ENCODE measurements at regions not wholly inside any gene's neighbourhood (a gene's known extent, or its start where the extent isn't known, plus 50 kb on each side); places are given as distances from the start of the nearest gene placed in this dataset.

DNA sequence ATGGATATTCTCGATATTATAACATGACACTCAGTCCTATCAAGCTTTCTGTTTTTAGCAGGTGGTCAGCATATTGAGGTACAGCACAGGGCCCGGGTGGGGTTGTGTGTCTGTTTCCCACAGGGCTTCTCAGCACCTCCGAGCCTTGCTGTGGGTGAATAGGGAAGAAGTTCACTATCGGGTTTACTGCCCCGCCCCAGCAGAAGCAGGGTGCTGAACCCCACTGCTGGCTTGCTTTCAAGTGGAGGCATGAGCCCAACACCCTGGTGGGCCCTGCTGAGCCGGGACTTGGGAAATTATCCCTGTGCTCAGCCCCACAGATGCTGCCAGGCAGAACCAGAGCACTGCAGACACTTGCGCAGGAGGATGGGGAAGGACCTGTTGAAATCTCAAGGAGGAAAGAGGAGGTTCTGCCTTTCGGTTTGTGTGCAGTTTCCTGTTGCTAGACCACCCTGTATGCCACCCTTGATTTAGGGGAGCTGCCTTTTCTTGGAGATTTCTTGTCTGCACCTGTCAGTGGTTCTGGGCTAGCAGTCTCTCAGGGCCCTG, 270.3 kb upstream of the SALL3 start:
- no peak for DNase-seq (ENCODE audit: low read depth)

DNA sequence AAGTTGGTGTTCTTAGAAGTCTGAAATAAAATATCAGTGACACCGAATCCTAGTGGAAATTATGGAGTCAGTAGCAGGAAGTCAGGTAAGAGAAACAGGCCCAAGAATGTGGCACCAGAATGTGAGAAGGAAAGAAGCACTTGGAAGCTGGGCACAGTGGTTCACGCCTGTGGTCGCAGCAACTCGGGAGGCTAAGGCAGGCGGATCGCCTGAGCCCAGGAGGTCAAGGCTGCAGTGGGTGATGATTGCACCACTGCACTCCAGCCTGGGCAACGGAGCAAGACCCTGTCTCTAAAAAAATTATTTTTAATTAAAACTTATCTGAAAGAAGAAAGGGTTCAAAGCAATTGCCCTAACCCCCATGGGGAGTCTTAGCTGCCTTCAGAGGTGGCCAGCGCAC, 268.3 kb upstream of the SALL3 start:
- no peak for DNase-seq (ENCODE audit: low read depth)

DNA sequence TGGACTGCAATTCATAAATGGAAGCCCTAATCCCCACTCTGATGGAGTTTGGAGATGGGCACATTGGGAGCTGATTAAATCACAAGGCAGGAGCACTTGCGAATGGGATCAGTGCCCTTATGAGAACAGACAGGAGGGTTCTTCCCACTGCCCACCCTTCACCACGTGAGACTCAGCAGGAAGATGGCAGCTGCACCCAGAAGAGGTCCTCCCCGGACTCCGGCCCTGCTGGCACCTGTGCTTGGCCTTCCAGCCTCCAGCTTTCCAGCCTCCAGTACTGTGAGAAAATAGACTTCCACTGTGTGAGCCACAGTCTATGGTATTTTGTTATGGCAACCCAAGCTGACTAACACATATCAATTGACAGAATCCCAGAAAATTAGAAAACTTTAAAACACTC, 267.6 kb upstream of the SALL3 start:
- no peak for DNase-seq (ENCODE audit: low read depth)

DNA sequence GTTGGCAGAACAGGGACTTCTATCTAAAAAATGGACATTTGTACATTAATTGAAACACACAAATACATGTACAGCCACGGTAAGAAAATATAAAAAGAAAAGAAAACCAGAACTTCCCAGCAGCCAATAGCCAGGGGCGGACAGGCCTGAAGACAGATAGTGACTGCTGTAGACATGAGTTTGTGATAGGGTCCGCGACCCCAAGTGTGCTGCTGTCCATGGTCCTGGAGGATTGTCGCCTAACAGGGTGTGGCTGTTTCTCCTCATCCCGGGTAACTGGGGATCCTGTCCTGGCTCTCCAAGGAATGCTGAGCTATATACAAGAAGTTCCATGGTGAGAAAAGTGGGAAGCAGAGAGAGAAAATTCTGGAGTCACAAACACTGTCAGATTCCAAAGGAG, 266.5 kb upstream of the SALL3 start:
- no peak for DNase-seq (ENCODE audit: low read depth)

DNA sequence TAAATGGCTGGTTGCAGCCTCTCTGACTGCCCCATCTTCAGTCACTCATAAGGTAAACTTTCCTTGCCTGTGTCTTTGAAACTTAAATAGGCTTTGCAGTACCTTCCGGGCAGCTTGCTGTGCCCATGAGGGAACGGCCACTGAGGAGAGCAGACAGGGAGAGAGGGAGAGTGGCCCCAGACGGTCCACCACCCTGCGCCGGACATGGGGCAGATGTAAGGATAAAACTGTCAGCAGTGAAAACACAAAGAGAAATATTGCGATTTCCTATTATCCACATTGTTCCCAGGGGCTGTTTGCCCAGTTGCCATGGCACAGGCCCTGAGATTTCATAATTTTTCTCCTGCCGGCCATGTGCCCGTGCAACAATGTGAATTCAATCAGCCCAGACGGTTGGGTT, 265.9 kb upstream of the SALL3 start:
- no peak for DNase-seq (ENCODE audit: low read depth)

DNA sequence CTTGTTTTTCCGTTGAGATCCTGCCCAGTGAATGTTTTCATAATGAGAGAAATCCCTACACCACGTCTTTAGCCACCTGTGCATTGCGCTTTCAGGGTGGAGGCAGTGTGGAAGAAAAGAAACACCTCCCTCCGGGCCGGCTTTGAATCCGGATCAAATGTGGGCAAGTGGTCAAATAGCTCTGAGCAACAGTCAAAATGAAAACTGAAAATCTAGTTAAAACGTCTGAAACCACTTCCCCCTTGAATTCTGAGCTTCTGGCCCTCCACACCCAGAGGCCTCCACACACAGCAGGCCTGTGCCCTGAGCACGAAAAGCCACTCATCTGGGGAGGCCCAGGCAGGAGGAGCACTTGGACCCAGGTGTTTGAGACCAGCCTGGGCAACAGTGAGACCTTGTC, 263.6 kb upstream of the SALL3 start:
- no peak for DNase-seq (ENCODE audit: low read depth)

DNA sequence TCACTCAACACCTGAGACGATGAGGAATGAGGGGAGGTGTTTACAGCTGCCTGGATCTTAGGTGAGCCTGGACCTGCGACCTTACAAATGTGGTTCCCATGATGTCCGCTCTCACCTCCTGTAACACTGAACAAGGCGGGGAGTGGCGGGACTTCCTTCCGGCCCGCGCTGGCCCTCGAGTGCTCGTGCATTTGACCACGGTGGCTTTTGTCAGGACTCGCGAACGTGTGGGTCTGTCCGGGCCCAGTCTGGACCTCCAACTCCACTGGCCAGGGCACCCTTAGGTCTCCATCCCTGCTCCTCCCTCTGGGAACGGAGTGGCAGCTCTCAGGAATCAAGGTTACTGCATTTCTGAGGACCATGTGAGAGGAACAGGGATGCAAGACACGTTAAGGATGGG, 263.0 kb upstream of the SALL3 start:
- no peak for DNase-seq (ENCODE audit: low read depth)

DNA sequence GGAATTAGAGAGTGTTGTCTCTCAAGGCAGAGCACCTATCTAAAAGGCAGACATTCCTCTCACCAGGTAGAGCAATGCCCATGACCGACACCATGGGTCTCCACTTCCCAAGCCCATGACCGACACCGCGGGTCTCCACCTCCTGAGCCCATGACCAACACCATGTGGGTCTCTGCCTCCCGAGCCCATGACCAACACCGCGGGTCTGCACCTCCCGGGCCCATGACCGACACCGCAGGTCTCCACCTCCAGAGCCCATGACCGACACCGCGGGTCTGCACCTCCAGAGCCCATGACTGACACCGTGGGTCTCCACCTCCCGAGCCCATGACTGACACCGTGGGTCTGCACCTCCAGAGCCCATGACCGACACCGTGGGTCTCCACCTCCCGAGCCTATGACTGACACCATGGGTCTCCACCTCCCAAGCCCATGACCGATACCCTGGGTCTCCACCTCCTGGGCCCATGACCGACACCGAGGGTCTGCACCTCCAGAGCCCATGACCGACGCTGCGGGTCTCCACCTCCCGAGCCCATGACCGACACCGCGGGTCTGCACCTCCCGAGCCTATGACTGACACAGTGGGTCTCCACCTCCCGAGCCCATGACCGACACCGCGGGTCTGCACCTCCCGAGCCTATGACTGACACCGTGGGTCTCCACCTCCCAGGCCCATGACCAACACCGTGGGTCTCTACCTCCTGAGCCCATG, 262.4 kb upstream of the SALL3 start:
- no peak for DNase-seq (ENCODE audit: low read depth)

DNA sequence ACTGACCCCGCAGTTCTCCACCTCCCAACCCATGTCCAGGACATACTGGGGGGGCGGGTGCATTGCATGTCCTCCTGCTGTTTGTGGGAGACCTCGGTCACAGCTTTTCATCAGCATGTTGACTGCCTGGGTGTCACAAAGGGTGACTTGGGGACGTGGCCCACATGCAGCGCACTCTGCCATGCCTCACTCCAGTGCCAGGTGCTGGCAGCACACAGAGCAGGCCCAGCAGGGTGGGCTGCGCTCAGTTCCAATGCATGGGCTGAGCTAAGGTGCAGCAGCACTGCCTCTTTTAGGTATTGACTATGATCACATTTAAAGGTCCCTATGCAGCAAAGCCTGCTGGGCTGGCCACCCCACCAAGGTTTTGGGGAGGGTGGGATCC, 261.9 kb upstream of the SALL3 start:
- no peak for DNase-seq (ENCODE audit: low read depth)

DNA sequence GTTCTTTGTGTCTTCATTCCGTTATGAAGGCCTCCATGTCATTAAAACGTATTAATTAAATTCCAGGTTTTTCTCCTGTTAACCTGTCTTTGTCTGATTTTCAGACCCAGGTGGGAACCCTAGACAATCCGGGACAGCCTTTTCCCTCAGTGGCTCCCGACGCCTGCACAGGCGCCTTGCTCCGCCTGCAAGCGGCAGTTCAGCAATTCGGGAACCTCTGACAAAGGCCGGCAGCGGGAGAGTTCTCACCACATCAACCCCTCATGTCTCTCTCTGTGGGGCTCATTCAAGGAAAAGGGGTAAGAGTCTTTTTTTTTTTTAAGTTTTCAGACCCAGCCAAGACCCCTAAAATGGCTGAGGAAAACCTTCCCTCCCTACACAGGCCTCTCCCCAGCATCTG, 259.8 kb upstream of the SALL3 start:
- no peak for DNase-seq (ENCODE audit: low read depth)

DNA sequence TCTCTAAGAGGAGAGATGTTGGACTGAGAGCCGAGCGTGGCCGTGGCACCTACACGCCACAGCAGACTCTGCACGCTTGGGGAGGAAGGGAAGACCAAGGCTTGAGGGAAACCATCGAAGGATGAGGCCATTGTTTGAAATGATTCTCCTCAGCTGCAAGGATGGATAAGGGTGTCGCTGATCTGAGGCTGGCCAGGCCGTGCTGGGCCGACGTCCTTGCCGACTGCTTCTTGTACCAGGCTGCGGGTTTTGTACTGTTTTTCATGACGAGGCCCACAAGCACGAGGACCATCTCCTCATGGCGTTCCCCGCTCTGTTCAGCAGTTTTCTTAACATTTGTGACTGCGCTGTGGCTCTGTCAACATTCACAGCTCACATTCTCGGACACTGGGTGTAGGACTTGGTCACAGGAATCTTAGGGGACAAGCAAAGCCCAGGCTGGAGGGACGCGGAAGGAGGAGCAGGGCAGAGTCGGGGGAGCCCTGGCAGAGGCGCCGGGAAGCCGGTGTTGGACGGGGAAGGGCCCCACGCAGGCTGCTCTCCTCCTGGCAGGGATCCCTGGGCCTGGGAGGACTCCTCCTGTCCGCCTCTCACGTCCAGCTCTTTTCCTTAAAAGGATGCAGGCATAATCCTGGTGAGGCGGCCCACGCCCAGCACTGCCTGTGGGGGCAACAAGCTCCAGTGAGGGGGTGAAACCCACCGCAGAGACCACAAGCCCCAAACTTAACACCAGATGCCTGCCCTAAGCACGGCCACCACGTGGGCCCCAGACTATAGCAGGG, 259.0 kb upstream of the SALL3 start:
- no peak for DNase-seq (ENCODE audit: low read depth)

DNA sequence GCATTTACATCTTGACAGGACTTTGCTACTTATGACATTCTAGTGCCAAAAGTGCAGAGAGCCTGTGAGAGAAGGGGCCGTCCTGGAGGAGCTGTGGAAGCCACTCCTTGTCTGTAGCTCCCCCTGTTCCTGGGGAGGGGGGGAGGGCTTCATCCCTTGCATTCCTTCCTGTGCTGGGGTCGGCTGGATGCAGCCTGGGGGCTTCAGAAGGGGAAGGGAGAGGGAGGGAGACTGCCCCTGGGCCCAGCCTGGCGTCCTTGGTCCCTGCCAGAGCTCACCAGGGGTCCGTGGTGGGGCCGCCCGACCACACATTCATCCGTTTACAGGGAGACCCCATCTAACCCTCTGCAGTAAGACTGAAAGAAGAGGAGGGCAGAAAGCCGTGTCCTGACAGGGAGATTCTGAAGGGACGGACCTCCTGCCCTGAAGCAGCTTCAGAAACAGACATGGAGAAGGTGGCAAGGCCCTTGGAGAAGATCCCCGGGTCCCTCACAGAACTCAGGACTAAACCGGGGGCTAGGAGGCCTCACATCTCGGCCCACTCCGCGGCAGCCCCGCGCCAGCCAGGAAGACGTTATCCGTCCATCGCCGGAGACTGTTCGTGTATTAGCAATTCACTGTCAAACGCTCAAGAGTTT, 258.3 kb upstream of the SALL3 start:
- DNase-seq (ENCODE audit: low read depth), result no peak

DNA sequence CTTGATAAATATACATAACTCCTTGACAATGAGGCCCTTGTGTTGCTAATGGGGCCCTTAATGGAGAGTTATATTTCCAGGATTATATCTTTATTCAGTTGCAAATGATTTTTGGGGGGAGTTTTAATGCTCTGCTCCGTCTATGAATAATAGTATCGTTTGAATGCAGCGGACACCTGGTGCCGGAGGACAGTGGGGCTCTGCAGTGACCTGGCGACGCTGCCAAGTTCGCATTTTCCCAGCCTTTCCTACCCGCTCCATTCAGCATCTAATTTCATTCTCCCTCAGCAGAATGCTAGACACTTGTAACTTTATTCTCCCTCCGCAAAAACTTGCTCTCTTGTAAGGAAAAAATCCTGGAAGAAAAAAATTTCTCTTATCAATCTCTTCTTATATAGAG, 257.6 kb upstream of the SALL3 start:
- no peak for DNase-seq (ENCODE audit: low read depth)

DNA sequence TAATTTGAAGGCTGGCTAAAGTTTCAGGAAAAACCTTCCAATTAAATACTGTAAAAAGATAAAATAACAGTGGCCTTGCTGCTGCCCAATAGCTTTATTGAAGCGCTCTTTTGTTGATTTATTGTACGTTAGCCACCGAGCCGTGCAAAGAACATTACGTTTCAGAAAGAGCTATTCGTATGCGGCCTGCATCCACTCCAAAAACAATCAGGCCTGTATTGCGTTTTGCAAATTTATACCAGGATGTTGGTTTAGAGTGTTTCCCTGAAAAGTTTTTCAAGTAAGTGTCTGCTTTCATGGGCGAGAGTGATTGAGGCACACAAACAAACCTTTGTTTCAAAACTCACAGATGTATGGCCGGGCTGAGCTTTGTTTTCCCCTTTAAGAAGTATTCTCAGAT, 257.2 kb upstream of the SALL3 start:
- no peak for DNase-seq (ENCODE audit: low read depth)

DNA sequence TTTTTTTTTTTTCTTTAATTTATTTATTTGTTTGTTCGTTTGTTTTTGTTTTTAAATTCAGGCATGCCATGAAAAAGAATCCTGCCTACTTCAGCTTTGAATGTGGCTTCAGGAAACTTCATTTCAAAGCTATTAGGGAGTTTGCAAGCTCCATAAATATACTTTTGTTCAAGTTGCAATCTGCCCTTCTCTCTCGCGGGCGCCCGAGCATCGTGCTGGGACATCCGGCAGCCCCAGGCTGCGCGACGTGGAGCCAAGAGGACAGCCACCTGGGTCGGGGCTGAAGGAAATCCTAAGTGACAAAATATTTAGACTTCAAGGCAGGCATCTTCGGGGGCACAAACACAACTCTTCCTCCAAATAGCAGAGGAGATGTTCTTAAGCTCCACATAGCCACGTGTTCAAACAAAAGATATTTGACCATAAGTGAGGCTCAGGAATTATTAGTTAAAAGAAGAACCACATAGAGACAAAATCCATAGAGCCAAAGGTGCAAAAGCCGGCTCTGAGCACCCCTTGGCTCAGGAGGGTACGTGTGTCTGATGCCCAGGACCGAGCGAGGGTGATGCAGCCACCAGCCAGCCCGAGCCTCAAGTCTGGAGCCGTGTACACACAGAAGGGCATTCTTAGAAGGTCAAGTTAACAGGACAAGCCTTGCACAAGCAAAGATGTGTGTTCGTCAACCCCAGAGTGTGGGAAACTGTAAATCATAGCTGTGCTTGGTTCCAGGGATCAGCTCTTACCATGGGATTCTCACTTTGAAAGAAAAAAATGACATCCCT, 256.5 kb upstream of the SALL3 start:
- no peak for DNase-seq (ENCODE audit: low read depth)

DNA sequence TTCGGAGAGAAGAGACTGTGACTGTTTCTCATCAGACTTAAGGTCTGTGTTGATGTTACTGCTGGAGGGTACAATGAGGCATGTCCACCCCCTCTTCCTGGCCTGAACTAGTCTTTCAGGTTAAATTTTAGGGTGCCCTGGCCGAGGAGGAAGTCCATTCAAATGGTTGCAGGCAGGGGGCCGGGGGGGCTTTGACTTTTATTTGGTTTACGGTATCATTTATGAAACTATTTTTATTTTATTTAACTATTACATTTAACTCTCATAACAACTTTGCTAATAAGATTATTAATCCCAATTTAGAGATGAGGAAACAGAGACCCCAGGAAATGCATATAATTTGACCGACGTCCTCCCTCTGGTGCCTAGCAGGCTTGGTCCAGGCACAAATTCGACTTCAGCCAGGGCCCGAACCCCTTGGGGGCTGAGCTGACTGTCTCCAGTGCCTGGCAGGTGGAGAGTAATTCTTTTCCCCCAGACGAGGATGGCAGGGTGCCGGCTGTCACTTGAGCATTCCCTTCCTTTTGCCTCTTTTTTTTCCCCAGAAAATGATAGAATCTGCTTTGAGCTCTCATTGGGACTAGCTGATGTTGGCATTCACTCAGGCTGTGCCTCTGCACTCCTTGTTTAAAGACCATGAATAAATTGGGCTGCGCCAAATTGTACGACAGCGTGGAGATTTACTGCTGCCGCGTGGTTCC, 255.3 kb upstream of the SALL3 start:
- DNase-seq (ENCODE audit: low read depth), result no peak

DNA sequence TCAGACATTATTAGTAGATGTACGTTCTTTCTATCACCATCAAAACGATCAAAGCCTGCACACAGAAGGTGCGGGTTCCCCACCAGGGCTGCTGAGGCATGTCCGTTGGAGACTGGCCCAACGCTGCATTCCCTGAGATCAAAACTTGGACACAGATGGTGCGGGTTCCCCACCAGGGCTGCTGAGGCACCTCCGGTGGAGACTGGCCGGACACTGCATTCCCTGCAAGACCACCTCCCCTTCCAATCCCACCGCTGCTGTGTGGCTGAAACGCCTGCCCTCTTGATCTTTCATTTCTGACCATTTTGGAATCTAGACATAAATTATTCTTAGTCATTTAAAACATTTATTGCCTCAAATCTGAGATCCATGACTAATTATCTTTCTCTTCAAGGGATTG, 254.2 kb upstream of the SALL3 start:
- DNase-seq (ENCODE audit: low read depth), result no peak

DNA sequence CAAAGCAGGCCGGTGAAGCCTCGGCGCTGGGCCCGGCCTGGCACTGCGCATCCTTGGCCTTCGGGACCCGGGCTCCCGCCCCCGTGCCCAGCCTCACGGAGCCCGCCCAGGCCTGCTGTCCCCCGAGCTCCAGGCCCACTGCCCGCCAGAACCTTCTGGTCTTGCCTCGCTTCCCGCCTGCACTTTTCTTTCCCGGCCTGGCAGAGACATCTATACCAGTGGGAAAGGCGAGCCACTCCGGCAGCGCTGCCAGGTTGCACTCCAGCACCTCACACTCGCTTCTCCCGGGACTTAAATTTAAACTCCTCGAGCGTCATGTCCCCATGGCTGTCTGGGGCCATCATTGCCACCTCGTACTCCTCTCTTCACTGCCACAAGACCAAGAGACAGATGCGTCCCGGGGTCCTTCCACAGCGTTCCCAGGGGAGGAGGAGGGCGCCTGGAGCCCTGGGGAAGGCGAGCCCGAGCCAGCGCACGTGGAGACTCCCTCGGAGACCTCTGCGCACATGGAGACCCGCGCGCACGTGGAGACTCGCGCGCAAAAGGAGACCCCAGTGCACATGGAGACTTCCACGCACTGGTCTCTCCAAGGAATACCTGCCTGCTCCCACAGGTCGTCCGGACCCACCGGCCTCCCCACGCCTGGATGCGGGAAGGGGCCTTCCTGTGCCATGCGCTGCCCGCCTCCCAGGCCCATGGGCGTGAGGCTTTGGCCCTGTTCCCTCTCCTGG, 253.1 kb upstream of the SALL3 start:
- DNase-seq (ENCODE audit: low read depth), result no peak

DNA sequence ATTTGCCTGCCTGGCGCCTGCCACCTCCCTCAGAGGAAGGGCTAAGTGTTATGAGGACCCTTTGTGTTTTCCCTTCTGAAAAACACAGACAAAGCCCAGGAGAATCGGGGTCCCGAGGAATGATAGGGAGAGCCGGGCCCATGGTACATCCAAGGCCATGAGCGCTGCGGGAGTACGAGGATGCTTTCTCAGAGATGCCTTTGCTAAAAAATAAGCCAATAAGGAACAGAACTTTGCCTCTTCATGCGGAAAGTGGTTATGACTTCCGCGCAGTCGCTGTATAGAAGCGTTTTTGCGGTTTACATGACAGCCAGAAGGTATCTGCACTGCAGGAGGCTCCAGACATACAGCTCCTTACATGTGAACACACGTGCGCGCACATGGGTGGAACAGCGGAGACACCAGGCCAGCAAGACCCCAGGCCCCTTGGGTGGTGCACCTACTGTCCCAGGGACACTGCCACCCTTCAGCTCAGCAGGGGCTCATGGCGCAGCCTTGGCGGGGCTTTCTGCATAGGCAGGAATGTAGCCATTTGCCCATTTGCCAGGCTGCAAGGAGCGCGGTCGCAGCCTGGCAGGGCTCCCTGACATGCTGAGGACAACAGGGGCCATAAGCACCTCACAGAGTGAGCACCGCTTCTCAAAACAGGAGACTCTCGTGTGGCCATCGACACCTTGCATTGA, 252.4 kb upstream of the SALL3 start:
- no peak for DNase-seq (ENCODE audit: low read depth)
